Mesenchymal stem cell (in vitro differentiated cells and primary cell): ENCODE measurements at regions not wholly inside any gene's neighbourhood (a gene's known extent, or its start where the extent isn't known, plus 50 kb on each side); places are given as distances from the start of the nearest gene placed in this dataset.

Source experiments
- DNase-seq: peaks from one replicate; pipeline ENCODE4 v3.0.0-alpha.2; 2013
- H2AFZ ChIP-seq: one replicate; pipeline ENCODE4 v1.6.1; 2013; ENCODE audit warnings: low read depth, mild to moderate bottlenecking, control low read depth, inconsistent platforms, low read length, moderate library complexity
- H2AK5ac ChIP-seq: 2 replicates; pipeline ENCODE4 v1.6.1; 2013; ENCODE audit warnings: low read length, moderate library complexity, mild to moderate bottlenecking, inconsistent platforms; ENCODE audit not compliant: severe bottlenecking
- H2BK120ac ChIP-seq: one replicate; pipeline ENCODE4 v1.6.1; 2013; ENCODE audit warnings: low read depth, mild to moderate bottlenecking, inconsistent platforms, low read length, moderate library complexity
- H2BK12ac ChIP-seq, 2 experiments: one replicate each; pipeline ENCODE4 v1.6.1; 2013; ENCODE audit warnings: inconsistent platforms in 2 of 2, low read length in 2 of 2, mild to moderate bottlenecking in 2 of 2, moderate library complexity in 2 of 2, control low read depth in 1 of 2
- H2BK15ac ChIP-seq: one replicate; pipeline ENCODE4 v1.6.1; 2013; ENCODE audit warnings: mild to moderate bottlenecking, low read depth, inconsistent platforms; ENCODE audit not compliant: poor library complexity, severe bottlenecking
- H2BK5ac ChIP-seq: 2 replicates; pipeline ENCODE4 v1.6.1; 2013; ENCODE audit warnings: low read depth, mild to moderate bottlenecking, low read length, control low read depth, inconsistent platforms; ENCODE audit not compliant: poor library complexity, severe bottlenecking
- H3K14ac ChIP-seq, 2 experiments: one replicate each; pipeline ENCODE4 v1.6.1; 2013; ENCODE audit warnings: inconsistent platforms in 2 of 2, low read length in 2 of 2, control low read depth in 1 of 2, mild to moderate bottlenecking in 1 of 2, moderate library complexity in 1 of 2
- H3K18ac ChIP-seq, 2 experiments: one replicate each; pipeline ENCODE4 v1.6.1; 2013; ENCODE audit warnings: inconsistent platforms in 2 of 2, low read length in 2 of 2, control low read depth in 1 of 2, low read depth in 1 of 2, mild to moderate bottlenecking in 1 of 2
- H3K23ac ChIP-seq, 2 experiments: one replicate each; pipeline ENCODE4 v1.6.1; 2013; ENCODE audit warnings: inconsistent platforms in 2 of 2, low read length in 2 of 2, mild to moderate bottlenecking in 2 of 2, moderate library complexity in 2 of 2, control low read depth in 1 of 2
- H3K27ac ChIP-seq: 2 replicates; pipeline ENCODE4 v1.5.1; 2013; ENCODE audit warnings: mild to moderate bottlenecking, moderate library complexity, low read length, control low read depth, inconsistent platforms; ENCODE audit not compliant: poor library complexity, severe bottlenecking
- H3K27me3 ChIP-seq, 2 experiments: 2 replicates each; pipeline versions ENCODE4 v1.6.1 to v1.7.0; 2013; ENCODE audit warnings: low read length in 2 of 2, mild to moderate bottlenecking in 2 of 2, moderate library complexity in 2 of 2, control low read depth in 1 of 2, inconsistent platforms in 1 of 2; ENCODE audit not compliant: control insufficient read depth in 1 of 2, insufficient read depth in 1 of 2
- H3K36me3 ChIP-seq, 2 experiments: 2 replicates each; pipeline versions ENCODE4 v1.6.1 to v1.7.0; 2013; ENCODE audit warnings: low read length in 2 of 2, control low read depth in 1 of 2, inconsistent platforms in 1 of 2, low read depth in 1 of 2, mild to moderate bottlenecking in 1 of 2; ENCODE audit not compliant: insufficient read depth in 2 of 2, control insufficient read depth in 1 of 2
- H3K4ac ChIP-seq, 2 experiments: one replicate each; pipeline ENCODE4 v1.6.1; 2013; ENCODE audit warnings: inconsistent platforms in 2 of 2, low read length in 2 of 2, mild to moderate bottlenecking in 2 of 2, moderate library complexity in 2 of 2, control low read depth in 1 of 2, low read depth in 1 of 2
- H3K4me1 ChIP-seq: 2 replicates; pipeline ENCODE4 v1.6.1; 2013; ENCODE audit warnings: low read depth, low read length, control low read depth; ENCODE audit not compliant: control insufficient read depth, insufficient read depth
- H3K4me2 ChIP-seq: 2 replicates; pipeline ENCODE4 v1.6.1; 2013; ENCODE audit warnings: low read length, mild to moderate bottlenecking, inconsistent platforms; ENCODE audit not compliant: poor library complexity, severe bottlenecking
- H3K4me3 ChIP-seq, 2 experiments: 2 replicates each; pipeline versions ENCODE4 v1.5.1 to v1.7.0; 2013; ENCODE audit warnings: low read length in 2 of 2, mild to moderate bottlenecking in 2 of 2, control low read depth in 1 of 2, low read depth in 1 of 2; ENCODE audit not compliant: insufficient read depth in 1 of 2
- H3K79me1 ChIP-seq: replicated peaks from 2 replicates; pipeline ENCODE4 v1.6.1; 2013; ENCODE audit warnings: mild to moderate bottlenecking, control low read depth, low read length, inconsistent platforms; ENCODE audit not compliant: poor library complexity, severe bottlenecking
- H3K9ac ChIP-seq: 2 replicates; pipeline ENCODE4 v1.7.0; 2013; ENCODE audit warnings: mild to moderate bottlenecking, low read length, moderate library complexity
- H3K9me3 ChIP-seq: 2 replicates; pipeline ENCODE4 v1.7.0; 2013; ENCODE audit warnings: mild to moderate bottlenecking, low read length; ENCODE audit not compliant: control insufficient read depth
- H4K8ac ChIP-seq: one replicate; pipeline ENCODE4 v1.6.1; 2013; ENCODE audit warnings: inconsistent platforms, mild to moderate bottlenecking, low read length, moderate library complexity
- H4K91ac ChIP-seq: one replicate; pipeline ENCODE4 v1.6.1; 2013; ENCODE audit warnings: mild to moderate bottlenecking, low read length, inconsistent platforms
- WGBS: methylation state at CpG from one replicate; pipeline ENCODE4 v1.1.7; 2013; ENCODE audit warnings: mixed read lengths; 5-methylcytosine and 5-hydroxymethylcytosine counted together

DNA sequence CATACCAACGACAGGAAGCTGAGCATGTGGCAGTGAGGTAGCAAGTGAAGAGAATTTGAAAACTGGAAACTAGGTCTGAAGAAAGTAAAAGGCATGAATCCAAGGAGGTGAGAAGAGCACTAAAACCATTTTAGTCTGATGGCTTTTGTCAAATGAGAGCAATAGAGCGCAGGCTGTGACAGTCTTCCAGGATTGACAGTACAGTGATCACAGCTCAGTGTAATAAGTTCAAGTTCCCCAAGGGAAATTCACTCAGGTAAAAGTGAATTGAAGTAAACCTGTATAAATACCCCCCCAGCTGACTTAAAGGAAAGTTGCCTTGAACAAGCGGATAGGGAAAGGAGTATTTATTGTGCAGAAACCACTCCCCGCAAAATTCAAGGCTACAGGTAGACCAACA lies 224.2 kb upstream of the CRBN start:
- H4K8ac ChIP-seq: no peak overlapping the region
- H3K23ac ChIP-seq: no peak overlapping the region
- 83% methylated on average over 3 of the region's 4 CpGs for WGBS
- H3K4me2 ChIP-seq: no peak overlapping the region
- H3K4me1 ChIP-seq: no peaks in the 10 kb centered on the region
- H2BK12ac ChIP-seq: no peak overlapping the region
- no peak overlapping the region for H2AFZ ChIP-seq
- H3K27me3 ChIP-seq: no peaks in the 10 kb centered on the region
- no peaks in the 10 kb centered on the region for H3K79me1 ChIP-seq
- H2AK5ac ChIP-seq: no peak overlapping the region
- no peak overlapping the region for H4K91ac ChIP-seq
- no peaks in the 10 kb centered on the region for H3K36me3 ChIP-seq
- H3K14ac ChIP-seq: no peak overlapping the region
- H3K18ac ChIP-seq: no peak overlapping the region
- H3K4ac ChIP-seq: no peak overlapping the region
- no peak overlapping the region for H2BK5ac ChIP-seq
- no peak for DNase-seq
- H2BK120ac ChIP-seq: no peak overlapping the region
- H3K27ac ChIP-seq: no peak overlapping the region
- H2BK15ac ChIP-seq: no peak overlapping the region
- no peak overlapping the region for H3K4me3 ChIP-seq
- H3K9ac ChIP-seq: no peak overlapping the region
- H3K9me3 ChIP-seq: peaks cover 53% of the 10 kb centered on the region

DNA sequence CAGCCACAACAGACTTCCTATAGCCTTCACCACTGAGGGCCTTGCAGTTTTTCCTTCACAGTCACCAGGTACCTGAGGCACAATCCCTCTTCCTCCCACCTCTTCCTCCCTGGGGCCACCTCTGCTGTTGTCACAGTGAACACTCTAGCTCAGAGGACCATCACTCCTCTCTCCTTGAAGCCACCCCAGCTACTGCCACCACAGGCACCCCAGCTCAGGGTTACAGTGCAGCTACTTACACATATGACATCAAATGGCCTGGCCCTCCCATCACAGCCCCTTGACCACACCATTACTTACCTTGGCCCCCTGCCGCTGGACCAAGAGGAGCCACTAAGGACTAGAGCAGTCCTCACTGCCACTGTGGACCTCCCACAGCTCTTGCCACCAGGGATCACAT lies 213.5 kb upstream of the CRBN start:
- no peaks in the 10 kb centered on the region for H3K4me1 ChIP-seq
- no peak overlapping the region for H3K27ac ChIP-seq
- no peak overlapping the region for H2BK15ac ChIP-seq
- no peak overlapping the region for H2BK12ac ChIP-seq
- no peak overlapping the region for H3K14ac ChIP-seq
- no peaks in the 10 kb centered on the region for H3K27me3 ChIP-seq
- H3K23ac ChIP-seq: no peak overlapping the region
- H2AFZ ChIP-seq: no peak overlapping the region
- H2BK5ac ChIP-seq: no peak overlapping the region
- no peak overlapping the region for H3K18ac ChIP-seq
- H3K4me2 ChIP-seq: no peak overlapping the region
- H3K4me3 ChIP-seq: no peak overlapping the region
- no peak overlapping the region for H4K91ac ChIP-seq
- H2AK5ac ChIP-seq: no peak overlapping the region
- no peak overlapping the region for H3K4ac ChIP-seq
- no peak overlapping the region for H2BK120ac ChIP-seq
- H3K79me1 ChIP-seq: no peaks in the 10 kb centered on the region
- H3K9me3 ChIP-seq: peaks cover 34% of the 10 kb centered on the region
- no peaks in the 10 kb centered on the region for H3K36me3 ChIP-seq
- H3K9ac ChIP-seq: no peak overlapping the region
- H4K8ac ChIP-seq: no peak overlapping the region
- DNase-seq: no peak
- WGBS: 79% methylated on average over 1 of the region's 1 CpG

DNA sequence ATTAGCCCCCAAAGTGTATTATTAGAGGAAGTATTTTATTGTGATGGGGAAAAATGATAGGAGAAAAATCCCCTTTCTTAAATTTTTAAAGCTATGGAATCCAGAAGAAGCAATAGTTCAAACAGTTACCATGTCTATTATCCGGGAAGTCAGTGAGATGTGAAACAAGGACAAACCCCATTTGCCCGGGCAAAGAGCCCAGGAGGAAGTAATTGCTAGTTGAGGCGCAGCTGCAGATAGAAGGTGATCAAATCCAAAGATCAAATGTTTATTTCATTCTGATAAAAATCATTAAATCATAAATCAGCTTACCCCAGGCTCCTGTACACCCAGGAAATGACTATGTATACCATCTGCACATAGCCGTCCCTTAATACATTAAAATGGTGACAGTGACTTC lies 204.0 kb upstream of the CRBN start:
- Histone ChIP-seq H3K18ac (no peak overlapping the region), H3K79me1 (no peaks in the 10 kb centered on the region)

DNA sequence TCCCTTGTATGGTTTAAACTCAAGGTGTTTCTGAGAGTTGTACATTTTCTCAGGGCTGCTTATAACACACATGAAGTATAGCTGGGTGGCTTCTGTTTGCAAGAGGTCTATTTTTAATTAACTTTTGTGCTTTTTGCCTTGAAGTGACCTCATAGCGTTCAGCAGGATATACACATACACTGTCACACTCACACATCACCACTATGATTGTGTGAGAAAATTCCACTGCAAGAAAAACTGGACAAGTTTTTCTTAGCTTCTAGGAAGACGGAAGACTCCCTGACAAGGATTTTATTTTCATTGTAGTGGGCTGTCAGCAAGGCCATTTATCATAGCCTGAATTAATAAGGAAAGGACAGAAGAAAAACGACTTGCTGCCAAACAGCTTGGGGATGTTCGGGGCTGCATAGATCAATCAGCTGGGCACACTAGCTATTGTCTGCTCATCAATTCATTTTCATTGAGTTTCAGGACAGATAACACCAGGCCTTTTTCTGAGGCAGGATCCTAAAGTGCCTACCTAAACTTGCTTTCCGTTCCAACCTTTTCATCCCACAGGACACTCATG lies 192.8 kb upstream of the CRBN start:
- no peak overlapping the region for H2BK15ac ChIP-seq
- no peak for DNase-seq
- H3K4me2 ChIP-seq: no peak overlapping the region
- no peak overlapping the region for H4K91ac ChIP-seq
- WGBS: 51% methylated on average over 4 of the region's 5 CpGs
- no peak overlapping the region for H3K14ac ChIP-seq
- no peaks in the 10 kb centered on the region for H3K36me3 ChIP-seq
- no peak overlapping the region for H4K8ac ChIP-seq
- no peak overlapping the region for H2BK12ac ChIP-seq
- no peak overlapping the region for H3K4ac ChIP-seq
- H2AFZ ChIP-seq: no peak overlapping the region
- H3K4me1 ChIP-seq: no peaks in the 10 kb centered on the region
- peaks cover 63% of the 10 kb centered on the region for H3K9me3 ChIP-seq
- no peak overlapping the region for H2BK5ac ChIP-seq
- no peak overlapping the region for H3K4me3 ChIP-seq
- H3K79me1 ChIP-seq: no peaks in the 10 kb centered on the region
- H3K27me3 ChIP-seq: no peaks in the 10 kb centered on the region
- H3K23ac ChIP-seq: no peak overlapping the region
- no peak overlapping the region for H3K27ac ChIP-seq
- H2BK120ac ChIP-seq: no peak overlapping the region
- H2AK5ac ChIP-seq: no peak overlapping the region
- no peak overlapping the region for H3K18ac ChIP-seq
- H3K9ac ChIP-seq: no peak overlapping the region

More for the DNA sequence above, 204.0 kb upstream of the CRBN start:
- no peaks in the 10 kb centered on the region for H3K36me3 ChIP-seq
- H3K9ac ChIP-seq: no peak overlapping the region
- no peak overlapping the region for H2BK5ac ChIP-seq
- no peak overlapping the region for H4K8ac ChIP-seq
- no peaks in the 10 kb centered on the region for H3K27me3 ChIP-seq
- H2BK15ac ChIP-seq: no peak overlapping the region
- H3K4ac ChIP-seq: no peak overlapping the region
- H3K4me3 ChIP-seq: no peak overlapping the region
- H3K4me1 ChIP-seq: no peaks in the 10 kb centered on the region
- no peak overlapping the region for H2BK120ac ChIP-seq
- H2AK5ac ChIP-seq: no peak overlapping the region
- H3K9me3 ChIP-seq: peaks cover 34% of the 10 kb centered on the region
- no peak overlapping the region for H3K27ac ChIP-seq
- H3K23ac ChIP-seq: no peak overlapping the region
- DNase-seq: no peak
- H2AFZ ChIP-seq: no peak overlapping the region
- no peak overlapping the region for H4K91ac ChIP-seq
- WGBS: 81% methylated on average over 4 of the region's 4 CpGs
- no peak overlapping the region for H3K14ac ChIP-seq
- no peak overlapping the region for H3K4me2 ChIP-seq
- H2BK12ac ChIP-seq: no peak overlapping the region
